H4 (cell line): ENCODE measurements at regions not wholly inside any gene's neighbourhood (a gene's known extent, or its start where the extent isn't known, plus 50 kb on each side); places are given as distances from the start of the nearest gene placed in this dataset.
A peak's percentile ranks its signal among the peaks of the same experiment; 100 is the strongest.
"Not testable (repeated sequence)": the region's sequence is repeated elsewhere in the genome, so short reads cannot be mapped to it uniquely, and the experiment has no call there.

Source experiments
- DNase-seq: peaks from one replicate; pipeline ENCODE4 v3.0.0-alpha.2; 2015; ENCODE audit warnings: low spot score

GRCh38 chr6:15116889-15117288, 129.0 kb upstream of the JARID2 start:
- DNase-seq = no peak

DNA sequence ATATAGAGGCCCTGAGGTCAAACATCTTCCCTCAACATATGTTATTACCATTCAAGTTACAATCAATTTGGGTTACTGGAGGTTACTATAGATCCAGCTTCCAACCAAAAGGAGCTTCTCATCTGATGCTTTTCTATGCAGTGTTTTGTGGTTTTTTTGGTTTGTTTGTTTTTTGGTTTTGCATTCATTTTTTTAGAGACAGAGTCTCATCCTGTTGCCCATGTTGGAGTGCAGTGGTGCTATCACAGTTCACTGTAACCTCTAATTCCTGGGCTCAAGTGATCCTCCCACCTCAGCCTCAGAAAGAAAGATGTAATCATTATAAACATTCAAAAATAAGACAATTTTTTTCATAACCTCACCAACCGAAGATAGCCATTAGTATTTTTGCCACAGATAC, 124.4 kb upstream of the JARID2 start:
- DNase-seq = no peak

DNA sequence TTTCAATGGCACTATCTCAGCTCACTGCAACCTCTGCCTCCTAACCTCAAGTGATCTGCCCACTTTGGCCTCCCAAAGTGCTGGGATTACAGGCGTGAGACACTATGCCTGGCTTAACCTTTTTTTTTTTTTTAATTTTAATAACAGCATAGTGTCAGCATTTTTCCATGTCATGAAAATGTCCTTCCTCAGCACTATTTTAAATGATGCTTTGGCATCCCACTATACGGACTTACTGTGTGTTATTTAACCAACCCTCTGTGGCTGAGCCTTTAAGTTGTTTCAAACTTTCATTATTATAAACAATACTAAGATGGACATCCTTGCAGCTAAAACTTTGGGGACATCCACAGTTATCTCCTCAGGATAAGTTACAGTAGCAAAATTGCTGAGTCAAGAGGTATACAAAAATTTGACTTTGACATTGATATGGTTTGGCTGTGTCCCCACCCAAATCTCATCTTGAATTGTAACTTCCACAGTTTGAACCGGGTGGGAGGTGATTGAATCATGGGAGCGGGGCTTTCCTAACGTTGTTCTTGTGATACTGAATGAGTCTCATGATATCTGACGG, 123.8 kb upstream of the JARID2 start:
- DNase-seq = no peak

GRCh38 chr6:15129887-15130286, 116.0 kb upstream of the JARID2 start:
- DNase-seq = no peak

DNA sequence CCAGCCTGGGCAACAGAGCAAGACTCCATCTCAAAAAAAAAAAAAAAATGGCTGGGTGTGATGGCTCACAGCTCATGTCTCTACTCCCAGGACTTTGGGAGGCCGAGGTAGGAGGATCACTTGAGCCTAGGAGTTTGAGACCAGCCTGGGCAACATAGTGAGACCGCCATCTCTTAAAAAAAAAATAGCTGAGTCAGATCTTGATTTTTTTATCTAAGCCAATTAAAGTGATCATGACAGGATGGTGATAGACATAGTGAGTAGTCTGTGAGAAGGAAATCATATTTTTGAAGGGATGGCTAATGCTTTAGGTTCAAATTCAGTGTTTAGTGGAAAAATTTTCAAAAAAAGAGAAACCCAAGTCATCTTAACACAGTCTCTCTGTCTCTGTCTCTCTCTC, 114.6 kb upstream of the JARID2 start:
- no peak for DNase-seq

- no peak for DNase-seq
Observed at GRCh38 chr6:15131651-15132061, 114.2 kb upstream of the JARID2 start.

DNA sequence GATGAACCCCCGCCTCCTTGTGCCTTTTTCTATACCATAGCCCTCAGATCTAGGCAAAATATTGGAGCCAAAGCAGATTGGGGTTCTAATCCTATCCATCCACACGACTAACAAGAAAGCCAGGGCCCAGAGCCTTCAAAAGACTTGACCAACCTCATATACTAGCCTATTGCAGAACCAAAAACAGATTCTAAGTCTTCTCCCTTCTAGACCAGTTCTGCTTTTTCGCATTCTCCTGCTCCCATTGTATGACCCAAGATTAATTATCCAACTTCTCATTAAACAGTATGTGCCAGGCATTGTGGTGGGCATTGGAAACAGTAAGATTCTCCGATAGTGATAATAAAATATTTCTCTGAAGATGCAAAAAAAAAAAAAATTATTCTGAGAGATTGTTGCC, 113.7 kb upstream of the JARID2 start:
- DNase-seq = no peak

GRCh38 chr6:15132854-15133670, 112.8 kb upstream of the JARID2 start:
- peak; percentile 39 for DNase-seq

DNA sequence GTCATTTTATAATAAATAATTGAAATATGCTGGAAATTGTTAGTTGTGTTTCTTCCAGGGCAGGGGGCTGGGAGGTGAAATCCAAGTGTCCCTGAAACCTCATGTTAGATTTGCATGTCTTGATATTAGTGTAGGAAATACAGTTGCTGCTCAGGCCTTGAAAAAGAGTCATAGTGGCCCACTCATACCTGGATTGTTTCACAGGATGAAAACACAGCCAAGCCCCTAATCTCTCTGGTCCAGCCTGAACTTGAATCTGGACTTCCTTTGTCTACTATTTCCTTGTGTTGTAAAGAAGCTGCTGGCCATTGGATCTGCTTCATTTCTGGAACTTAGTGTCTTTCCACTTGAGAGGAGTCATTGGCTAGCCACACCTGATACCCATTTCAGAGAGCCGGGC, 108.8 kb upstream of the JARID2 start:
- DNase-seq = no peak

DNA sequence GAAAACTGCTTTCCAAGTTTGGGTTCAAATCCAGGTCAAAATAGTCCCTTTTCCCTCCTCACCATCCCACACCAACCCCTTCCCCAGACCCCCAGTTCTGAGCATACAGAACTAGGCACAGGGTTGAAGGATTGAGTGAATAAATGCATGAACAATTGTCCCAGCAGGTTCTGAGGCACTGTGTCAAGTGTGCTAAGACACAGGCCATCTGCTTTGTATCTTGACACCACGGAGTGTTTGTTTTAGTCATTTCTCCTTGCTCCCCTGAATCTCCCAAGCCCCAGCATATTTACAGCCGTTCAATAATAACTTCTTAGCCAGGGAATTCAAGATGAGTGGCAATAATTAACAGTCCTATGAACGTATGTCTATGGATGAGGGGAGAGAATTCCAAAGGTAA, 102.8 kb upstream of the JARID2 start:
- no peak for DNase-seq

GRCh38 chr6:15143540-15143939, 102.3 kb upstream of the JARID2 start:
- DNase-seq = no peak

DNA sequence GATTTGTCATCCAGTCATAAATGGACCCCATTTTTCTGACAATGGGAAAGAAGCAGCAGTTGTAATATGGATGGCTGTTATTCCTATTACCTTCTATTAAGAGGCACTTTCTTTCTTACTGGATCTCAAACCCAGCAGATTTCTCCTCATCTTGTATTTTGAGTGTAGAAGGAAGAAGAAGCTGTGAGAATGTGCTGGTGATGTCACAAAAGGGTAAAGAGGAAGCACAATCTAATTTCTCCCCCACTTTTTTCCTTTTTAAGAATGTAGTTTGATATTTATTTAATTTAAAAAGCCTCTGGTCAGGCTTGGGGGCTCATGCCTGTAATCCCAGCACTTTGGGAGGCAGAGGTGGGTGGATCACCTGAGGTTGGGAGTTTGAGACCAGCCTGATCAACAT, 100.0 kb upstream of the JARID2 start:
- no peak for DNase-seq

GRCh38 chr6:15147827-15148226, 98.0 kb upstream of the JARID2 start:
- no peak for DNase-seq

GRCh38 chr6:15148356-15148946, 97.4 kb upstream of the JARID2 start:
- peak; percentile 70 for DNase-seq

- no peak for DNase-seq
Observed at GRCh38 chr6:15150207-15150606, 95.7 kb upstream of the JARID2 start.

GRCh38 chr6:15152700-15153099, 93.2 kb upstream of the JARID2 start:
- DNase-seq = no peak

GRCh38 chr6:15153191-15153590, 92.7 kb upstream of the JARID2 start:
- no peak for DNase-seq

- DNase-seq = no peak
Observed at GRCh38 chr6:15157479-15157878, 88.4 kb upstream of the JARID2 start.

- DNase-seq = no peak
Observed at GRCh38 chr6:15158821-15159619, 86.8 kb upstream of the JARID2 start.

DNA sequence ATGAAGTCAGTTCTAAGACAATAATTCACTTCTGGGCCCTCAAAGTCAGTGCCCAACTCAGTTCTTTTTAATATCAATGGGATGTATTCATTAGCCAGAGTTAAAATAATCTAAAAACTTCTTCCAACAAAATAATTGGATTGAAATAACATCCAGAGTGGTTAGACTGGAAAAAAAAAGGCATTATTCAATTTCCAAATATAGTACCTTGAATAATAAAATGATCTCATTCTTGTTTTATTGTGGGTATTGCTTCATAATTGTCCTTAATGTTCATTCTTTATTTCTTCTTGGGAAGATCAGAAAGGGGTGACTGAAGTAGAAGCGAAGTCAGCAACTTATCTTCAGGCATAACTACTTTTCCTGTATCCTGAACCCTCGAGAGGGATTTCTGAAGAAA, 85.1 kb upstream of the JARID2 start:
- DNase-seq = no peak

DNA sequence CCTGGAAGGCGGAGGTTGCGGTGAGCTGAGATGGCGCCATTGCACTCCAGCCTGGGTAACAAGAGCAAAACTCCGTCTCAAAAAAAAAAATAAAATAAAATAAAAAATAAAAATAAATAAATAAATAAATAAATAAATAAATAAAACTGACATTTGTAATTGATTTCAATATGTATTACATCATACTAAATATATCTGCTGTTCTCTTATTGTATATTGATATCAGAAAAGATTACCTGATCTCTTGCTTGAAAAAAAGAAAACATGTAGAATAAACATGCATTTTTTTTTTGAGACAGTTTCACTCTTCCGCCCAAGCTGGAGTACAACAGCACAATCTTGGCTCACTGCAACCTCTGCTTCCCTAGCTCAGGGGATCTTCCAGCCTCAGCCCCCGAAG, 81.0 kb upstream of the JARID2 start:
- DNase-seq = not testable (repeated sequence)

- DNase-seq = no peak
Observed at GRCh38 chr6:15166121-15166520, 79.7 kb upstream of the JARID2 start.
